ENCODE measurements at regions not wholly inside any gene's neighbourhood (a gene's known extent, or its start where the extent isn't known, plus 50 kb on each side); places are given as distances from the start of the nearest gene placed in this dataset.

- TF ChIP-seq YY1 (IDR thresholded peaks at IDR 0.05; ENCODE audit: low read depth, low read length) (no peak), CEBPB (IDR thresholded peaks at IDR 0.05; ENCODE audit: borderline replicate concordance in 1 of 2, low read depth in 2 of 2, low read length in 2 of 2) (no peak), SMARCA5 (IDR thresholded peaks at IDR 0.05) (no peak), ETV6 (conservative IDR thresholded peaks at IDR 0.05 in 1 of 2, IDR thresholded peaks at IDR 0.05 in 1 of 2; ENCODE audit: borderline replicate concordance in 1 of 2, low read depth in 1 of 2) (no peak), RUNX3 (IDR thresholded peaks at IDR 0.05; ENCODE audit: low read length) (no peak), RAD21 (IDR thresholded peaks at IDR 0.05; ENCODE audit: insufficient read depth, low read depth, low read length) (no peak), IRF4 (IDR thresholded peaks at IDR 0.05; ENCODE audit: low read depth, low read length) (no peak), MYC (IDR thresholded peaks at IDR 0.05; ENCODE audit: insufficient read depth, insufficient read length, insufficient replicate concordance, low read length, severe bottlenecking) (no peak), MAX (IDR thresholded peaks at IDR 0.05; ENCODE audit: low read depth, low read length) (no peak), SPI1 (IDR thresholded peaks at IDR 0.05; ENCODE audit: borderline replicate concordance, insufficient read depth, low read depth, low read length) (no peak)
- TF ChIP-seq, protein P1, sequence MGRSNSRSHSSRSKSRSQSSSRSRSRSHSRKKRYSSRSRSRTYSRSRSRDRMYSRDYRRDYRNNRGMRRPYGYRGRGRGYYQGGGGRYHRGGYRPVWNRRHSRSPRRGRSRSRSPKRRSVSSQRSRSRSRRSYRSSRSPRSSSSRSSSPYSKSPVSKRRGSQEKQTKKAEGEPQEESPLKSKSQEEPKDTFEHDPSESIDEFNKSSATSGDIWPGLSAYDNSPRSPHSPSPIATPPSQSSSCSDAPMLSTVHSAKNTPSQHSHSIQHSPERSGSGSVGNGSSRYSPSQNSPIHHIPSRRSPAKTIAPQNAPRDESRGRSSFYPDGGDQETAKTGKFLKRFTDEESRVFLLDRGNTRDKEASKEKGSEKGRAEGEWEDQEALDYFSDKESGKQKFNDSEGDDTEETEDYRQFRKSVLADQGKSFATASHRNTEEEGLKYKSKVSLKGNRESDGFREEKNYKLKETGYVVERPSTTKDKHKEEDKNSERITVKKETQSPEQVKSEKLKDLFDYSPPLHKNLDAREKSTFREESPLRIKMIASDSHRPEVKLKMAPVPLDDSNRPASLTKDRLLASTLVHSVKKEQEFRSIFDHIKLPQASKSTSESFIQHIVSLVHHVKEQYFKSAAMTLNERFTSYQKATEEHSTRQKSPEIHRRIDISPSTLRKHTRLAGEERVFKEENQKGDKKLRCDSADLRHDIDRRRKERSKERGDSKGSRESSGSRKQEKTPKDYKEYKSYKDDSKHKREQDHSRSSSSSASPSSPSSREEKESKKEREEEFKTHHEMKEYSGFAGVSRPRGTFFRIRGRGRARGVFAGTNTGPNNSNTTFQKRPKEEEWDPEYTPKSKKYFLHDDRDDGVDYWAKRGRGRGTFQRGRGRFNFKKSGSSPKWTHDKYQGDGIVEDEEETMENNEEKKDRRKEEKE (IDR thresholded peaks at IDR 0.05), result no peak
- TF ChIP-seq, protein P2, sequence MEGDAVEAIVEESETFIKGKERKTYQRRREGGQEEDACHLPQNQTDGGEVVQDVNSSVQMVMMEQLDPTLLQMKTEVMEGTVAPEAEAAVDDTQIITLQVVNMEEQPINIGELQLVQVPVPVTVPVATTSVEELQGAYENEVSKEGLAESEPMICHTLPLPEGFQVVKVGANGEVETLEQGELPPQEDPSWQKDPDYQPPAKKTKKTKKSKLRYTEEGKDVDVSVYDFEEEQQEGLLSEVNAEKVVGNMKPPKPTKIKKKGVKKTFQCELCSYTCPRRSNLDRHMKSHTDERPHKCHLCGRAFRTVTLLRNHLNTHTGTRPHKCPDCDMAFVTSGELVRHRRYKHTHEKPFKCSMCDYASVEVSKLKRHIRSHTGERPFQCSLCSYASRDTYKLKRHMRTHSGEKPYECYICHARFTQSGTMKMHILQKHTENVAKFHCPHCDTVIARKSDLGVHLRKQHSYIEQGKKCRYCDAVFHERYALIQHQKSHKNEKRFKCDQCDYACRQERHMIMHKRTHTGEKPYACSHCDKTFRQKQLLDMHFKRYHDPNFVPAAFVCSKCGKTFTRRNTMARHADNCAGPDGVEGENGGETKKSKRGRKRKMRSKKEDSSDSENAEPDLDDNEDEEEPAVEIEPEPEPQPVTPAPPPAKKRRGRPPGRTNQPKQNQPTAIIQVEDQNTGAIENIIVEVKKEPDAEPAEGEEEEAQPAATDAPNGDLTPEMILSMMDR (IDR thresholded peaks at IDR 0.05 in 2 of 3, conservative IDR thresholded peaks at IDR 0.05 in 1 of 3; ENCODE audit: control insufficient read depth in 2 of 3, extremely low read depth in 1 of 3, insufficient read depth in 1 of 3, low read depth in 3 of 3, low read length in 3 of 3), result no peak
Measured at GRCh38 chr14:58712357-58712756, 74.6 kb downstream of the DACT1 start.

Data from GM12878 (cell line).